HG02943 (cell line): ENCODE measurements at regions not wholly inside any gene's neighbourhood (a gene's known extent, or its start where the extent isn't known, plus 50 kb on each side); places are given as distances from the start of the nearest gene placed in this dataset.
"Not testable (repeated sequence)": the region's sequence is repeated elsewhere in the genome, so short reads cannot be mapped to it uniquely, and the experiment has no call there.

ENCODE experiments used
- ATAC-seq: cut with Tn5 transposase; IDR thresholded peaks from one replicate; pipeline ENCODE4 v1.9.1; 2021; ENCODE audit warnings: mild to moderate bottlenecking, low read depth, moderate library complexity; ENCODE audit not compliant: unreplicated experiment

DNA sequence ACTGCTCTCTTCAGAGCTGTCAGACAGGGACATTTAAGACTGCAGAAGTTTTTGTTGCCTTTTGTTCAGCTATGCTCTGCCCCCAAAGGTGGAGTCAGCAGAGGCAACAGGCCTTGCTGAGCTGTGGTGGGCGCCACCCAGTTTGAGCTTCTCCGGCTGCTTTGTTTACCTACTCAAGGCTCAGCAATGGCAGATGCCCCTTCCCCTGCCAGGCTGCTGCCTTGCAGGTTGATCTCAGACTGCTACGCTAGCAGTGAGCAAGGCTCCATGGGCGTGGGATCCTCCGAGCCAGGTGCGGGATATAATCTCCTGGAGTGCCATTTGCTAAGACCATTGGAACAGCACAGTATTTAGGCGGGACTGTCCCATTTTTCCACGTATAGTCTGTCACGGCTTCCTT is 371.4 kb upstream of the AMOT start:
- ATAC-seq, result no peak

DNA sequence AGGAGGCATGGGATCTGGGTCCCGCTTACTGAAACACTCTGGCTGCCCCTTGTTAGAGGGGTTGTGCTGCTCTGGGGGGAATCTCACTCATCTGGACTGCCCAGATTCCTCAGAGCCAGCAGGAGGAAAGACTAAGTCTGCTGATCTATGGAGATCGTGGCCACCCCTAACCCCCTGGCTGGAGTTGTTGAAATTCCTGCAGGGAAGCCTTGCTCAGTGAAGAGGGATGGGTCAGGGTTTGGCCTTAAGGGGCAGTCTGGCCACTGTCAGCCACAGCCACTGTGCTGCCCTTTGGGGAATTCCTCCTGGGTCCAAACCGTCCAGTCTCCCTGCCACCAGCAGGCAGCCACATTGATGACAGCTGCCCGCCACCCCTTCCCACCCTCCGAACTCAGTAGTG is 362.0 kb upstream of the AMOT start:
- ATAC-seq, result no peak

DNA sequence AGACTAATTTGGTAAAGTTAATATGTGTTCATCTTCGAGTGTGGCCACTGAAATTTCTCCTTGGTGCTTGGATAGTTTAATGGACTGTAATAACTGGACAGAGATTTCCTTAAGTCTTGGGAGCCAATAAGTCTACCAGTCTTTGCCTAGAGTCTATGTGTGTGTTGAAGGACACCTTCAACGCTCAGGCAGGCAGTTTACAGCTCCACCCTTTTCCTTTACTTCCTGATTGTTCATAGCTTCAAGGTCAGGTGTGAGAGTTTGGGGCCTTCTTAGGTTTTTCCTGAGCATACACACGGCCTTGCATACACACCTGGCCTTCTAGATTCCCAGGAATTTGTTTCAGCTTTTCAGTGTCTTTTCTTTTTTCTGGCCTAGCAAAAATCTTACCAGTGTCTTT is 355.3 kb upstream of the AMOT start:
- no peak for ATAC-seq

DNA sequence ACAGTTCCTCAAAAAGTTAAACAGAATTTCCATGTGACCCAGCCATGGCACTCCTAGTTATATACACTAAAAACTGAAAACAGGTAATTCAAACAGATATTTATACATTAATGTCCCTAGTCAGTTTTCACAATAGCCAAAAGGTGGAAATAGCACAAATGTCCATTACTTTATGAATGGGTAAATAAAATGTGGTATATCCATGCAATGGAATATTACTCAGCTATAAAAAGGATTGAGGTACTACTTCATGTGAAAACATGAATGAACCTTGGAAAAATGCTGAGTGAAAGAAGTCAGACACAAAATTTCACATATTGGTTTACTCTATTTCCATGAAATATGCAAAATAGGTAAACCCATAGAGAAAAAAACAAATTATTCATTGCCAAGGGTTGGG is 351.8 kb upstream of the AMOT start:
- no peak for ATAC-seq

DNA sequence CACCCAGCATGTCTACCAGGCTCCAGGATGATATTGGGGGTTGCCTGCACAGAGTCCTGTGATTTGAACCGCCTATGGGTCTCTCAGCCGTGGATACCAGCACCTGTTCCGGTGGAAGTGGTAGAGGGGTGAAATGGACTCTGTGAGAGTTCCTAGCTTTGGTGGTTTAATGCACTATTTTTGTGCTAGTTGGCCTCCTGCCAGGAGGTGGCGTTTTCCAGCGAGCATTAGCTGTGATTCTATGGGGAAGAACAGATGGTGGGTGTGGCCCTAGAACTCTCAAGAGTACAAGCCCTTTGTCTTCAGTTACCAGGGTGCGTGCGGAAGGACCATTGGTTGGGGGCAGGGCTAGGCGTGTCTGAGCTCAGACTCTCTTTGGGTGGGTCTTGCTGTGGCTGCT is 316.9 kb upstream of the AMOT start:
- ATAC-seq, result no peak

DNA sequence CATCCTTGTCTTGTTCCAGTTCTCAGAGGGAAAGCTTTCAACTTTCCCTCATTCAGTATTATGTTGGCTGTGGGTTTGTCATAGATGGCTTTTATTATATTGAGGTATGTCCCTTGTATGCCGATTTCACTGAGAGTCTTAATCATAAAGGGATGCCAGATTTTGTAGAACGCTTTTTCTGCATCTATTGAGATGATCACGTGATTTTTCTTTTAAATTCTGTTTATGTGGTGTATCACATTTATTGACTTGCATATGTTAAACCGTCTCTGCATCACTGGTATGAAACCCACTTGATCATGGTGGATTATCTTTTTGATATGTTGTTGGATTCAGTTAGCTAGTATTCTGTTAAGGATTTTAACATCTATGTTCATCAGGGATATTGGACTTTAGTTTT is 313.7 kb upstream of the AMOT start:
- not testable (repeated sequence) for ATAC-seq

DNA sequence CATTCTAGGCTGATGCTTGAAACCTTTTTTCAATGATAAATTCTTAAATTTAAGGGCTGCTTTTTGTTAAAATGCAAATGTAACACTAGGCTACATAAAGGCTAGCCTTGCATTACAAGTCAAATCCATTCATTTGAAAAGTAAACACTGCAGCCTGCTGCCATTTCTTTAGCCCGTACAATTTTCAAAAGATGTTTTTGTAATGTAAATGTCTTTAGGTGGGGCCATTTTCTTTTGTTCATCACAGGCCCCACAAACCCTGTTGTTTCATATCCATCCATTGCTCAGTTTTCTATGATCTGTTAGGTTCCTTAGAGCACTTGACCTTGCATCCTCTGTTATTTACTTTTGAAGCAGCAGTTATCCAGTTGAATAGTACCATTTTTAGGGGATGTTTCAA is 296.2 kb upstream of the AMOT start:
- no peak for ATAC-seq

DNA sequence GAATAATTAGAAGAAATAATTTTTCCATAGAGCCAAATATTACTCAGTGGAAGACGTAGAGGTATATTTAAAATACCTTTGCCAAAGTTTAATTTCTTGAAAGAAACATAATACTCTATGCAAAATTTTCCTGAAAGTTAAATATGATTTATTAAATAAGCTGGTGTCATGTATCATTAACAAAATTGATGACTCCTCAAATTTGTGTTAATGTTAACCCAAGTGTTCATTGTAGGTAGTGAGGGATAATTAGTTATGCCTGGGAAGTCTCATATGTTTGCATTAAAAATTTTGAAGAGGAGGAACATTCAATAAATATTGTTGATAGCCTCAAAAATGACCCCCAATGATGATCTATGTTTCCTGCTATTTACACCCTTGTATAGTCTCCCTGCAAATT is 292.7 kb upstream of the AMOT start:
- ATAC-seq, result no peak

DNA sequence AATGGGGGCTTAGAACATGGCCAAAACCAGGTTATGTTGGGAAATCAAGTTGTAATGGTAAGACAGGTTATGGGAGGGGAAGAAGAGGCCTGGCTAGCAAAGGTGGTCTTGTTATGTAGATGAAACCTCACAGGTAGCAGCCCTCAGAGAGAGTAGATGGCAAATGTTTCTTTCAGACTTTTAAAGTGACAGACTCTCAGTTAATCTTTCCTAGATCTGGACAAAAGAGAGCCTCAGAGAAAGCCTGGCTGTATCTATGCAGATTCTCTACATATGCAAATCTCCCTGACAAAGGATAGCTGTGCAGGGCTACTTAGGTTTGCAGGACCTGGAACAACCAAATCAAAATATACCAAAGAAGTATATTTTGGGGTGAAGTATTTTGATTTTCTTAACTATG is 284.1 kb upstream of the AMOT start:
- no peak for ATAC-seq

DNA sequence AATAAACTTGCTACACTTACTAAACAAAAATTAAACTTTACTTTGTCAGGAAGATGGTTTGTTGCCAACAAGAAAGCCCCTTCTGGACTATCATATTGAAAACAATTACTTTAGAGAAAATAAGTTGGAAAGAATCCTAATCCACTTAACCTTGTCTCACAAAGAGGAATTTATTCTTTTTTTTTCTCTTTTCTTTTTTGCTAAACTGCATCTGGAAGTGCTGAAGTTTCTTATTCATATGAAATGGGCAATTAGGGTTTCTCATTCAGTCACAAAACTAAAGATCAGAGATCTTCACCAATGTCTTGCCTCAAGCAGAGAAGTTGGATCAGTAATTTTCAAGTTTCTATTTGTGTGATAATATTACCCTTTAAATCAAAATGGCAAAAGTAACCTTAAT is 234.9 kb upstream of the AMOT start:
- no peak for ATAC-seq

DNA sequence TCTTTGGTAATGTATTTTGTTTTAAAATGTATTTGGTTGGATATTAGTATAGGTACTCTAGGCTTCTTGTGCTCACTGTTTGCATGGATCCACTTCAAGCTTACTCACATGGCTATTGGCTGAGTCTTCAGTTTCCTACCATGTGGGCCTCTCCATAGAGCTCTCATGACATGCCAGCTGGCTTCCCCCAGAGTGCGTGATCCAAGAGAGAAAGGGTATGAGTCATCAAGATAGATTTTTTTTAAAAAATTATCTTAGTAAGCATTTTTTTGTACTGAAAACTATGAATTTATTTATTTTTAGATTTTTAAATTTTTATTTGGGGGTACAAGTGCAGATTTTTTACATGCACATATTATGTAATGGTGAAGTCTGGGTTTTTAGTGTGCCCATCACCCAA is 219.1 kb upstream of the AMOT start:
- no peak for ATAC-seq

DNA sequence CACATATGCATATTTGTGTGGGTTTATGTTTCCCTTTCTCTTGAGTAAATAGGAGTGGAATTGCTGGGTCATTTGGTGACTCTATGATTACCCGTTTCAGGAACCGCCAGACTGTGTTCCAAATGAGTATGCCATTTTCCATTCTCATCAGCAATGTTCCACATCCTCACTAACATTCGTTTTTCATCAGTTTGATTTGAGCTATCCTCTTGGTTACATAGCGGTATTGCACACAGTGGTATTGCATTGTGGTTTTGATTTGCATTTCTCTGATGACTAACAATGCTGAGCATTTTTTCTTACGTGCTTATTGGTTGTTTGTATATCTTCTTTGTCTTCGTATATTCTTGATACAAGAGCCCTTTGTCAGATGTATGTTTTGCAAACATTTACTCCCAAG is 218.0 kb upstream of the AMOT start:
- ATAC-seq, result no peak

DNA sequence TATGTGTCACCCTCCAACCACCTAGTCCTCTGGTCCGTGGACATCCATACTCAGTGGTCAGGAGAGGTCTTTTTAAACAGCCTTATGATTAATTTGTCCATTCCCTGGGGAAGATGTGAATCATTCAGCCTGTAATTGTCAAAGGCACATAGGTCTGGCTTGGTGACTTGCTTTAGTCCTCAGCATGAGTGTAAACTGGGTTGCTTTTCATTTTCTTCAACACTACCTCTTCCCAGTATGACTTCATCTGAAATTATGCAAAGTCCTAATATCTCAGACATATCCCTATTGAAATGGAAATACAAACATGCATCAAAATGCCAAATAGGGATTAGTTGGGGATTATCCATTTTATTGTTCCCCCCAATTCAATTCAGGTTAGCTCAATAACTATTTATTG is 208.3 kb upstream of the AMOT start:
- no peak for ATAC-seq

DNA sequence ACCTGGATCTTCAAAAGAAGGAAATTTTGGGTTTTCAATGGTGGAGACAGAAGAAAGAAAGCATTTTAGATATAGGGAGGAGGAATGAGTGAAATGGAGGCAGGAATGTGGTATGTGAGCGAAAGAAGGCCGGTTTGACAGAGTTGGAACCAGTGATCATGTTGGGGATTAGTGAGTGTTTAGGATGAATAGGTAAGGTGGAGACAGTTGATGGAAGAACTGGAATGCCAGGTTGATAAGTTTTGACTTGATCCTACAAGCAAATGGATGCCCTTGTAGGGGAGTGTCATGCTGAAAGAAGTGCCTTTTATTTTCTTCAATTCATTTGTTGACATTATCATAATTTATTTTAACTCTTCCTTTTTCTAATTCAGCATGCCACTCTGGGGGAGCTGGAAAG is 207.8 kb upstream of the AMOT start:
- no peak for ATAC-seq

DNA sequence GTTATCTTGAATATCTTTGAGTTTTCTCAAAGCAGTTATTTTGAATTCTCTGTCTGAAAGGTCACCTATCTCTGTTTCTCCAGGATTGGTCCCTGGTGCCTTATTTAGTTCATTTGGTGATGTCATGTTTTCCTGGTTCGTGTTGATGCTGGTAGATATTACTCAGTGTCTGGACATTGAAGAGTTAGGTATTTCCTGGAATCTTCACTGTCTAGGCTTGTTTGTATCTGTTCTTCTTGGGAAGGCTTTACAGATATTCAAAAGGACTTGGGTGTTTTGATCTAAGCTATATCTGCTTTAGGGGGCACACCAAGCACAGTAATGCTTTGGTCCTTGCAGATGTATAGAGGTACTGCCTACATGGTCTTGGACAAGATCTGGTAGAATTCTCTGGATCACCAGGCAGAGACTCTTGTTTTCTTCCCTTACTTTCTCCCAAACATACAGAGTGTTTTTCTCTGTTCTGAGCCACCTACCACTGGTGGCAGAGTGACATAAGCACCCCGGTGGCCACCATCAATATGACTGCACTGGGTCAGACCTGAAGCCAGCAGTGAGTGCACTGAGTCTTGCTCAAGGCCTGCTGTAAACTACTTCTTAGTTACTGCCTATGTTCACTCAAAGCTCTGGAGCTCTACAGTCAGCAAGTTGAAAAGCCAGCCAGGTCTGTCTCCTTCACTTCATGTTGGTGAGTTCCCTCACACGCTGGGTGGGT is 193.5 kb upstream of the AMOT start:
- no peak for ATAC-seq

DNA sequence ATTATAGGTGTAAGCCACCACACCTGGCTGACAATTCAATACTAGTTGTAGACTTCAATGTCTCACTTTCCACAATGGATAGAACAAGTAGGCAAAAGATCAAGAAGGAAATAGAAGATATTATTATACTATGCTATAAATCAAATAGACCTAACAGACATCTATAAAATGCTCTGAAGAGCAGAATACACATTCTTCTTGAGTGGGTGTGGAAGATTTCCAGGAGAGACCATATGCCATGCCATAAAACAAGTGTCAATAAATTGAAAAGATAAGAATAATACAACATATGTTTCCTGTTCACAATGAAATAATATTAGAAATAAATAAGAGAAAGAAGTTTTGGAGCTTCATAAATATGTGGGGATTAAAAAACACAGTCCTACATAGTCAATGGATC is 179.3 kb upstream of the AMOT start:
- no peak for ATAC-seq

DNA sequence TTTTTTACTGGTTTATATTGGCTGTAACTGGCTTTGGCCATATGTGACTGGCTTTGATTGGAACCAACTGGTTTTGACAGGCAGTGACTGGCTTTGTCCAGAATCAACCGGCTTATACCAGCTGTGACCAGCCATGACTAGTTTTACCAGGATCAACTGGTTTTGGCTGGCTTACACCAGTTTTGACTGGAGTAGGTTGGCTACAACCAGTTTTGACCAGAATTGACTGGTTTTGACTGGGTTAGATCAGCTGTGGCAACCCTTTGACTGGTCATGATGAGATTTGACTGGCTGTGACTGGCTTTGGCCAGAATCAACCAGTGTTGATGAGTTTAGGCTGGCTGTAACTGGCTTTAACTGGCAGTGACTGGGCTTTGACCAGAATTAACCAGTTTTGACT is 169.2 kb upstream of the AMOT start:
- ATAC-seq, result no peak

DNA sequence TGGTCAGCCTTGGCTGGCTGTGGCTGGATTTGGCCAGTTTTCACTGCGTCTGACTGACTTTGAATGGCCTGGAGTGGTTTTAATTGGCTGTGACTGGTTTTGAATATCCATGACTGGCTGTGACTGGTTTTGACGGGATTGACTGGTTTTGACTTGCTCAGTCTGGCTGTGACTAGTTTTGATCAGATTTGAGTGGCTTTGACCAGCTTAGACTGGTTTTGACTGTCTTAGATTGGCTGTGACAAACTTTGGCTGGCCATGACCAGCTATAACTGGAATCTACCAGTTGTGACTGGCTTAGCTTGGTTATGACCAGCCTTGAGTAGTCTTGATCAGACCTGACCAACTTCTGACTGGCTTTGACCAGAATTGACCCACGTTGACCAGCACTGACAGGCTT is 168.4 kb upstream of the AMOT start:
- ATAC-seq, result no peak

DNA sequence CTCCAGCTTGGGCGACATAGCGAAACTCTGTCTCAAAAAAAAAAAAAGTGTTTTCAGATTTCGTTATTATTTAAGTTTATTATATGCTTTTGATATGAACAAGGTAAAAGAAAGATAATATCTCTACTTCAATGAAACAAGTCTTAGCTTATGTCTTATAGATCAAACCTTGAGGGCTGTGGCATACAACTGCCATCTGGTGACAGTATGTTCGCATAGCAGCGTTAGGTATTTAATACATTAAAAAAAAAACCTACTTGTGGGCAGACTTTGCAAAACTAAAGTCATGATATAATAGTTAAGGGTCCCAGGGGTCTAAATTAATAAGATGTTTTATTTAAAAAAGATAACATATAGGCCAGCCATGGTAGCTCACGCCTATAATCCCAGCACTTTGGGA is 161.2 kb upstream of the AMOT start:
- no peak for ATAC-seq

DNA sequence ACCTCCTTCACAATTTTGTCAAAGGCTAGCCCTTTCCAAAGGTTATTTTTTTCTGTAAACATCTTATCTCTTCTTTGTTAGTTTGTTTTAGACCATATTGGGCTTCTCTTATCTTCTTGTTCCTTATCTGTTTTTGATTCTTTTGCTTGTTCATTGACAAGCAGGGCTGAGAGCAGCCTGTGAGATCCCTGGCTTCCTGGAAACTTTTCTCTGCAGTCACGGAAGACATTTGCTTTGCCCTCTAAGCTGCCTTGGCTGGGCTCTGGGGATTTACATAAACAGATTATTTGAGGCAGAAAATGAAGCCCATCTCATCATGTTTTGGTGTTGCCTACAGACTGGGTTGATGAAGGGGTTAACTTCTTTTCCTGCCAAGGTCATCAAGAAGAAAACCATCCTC is 157.4 kb upstream of the AMOT start:
- no peak for ATAC-seq

DNA sequence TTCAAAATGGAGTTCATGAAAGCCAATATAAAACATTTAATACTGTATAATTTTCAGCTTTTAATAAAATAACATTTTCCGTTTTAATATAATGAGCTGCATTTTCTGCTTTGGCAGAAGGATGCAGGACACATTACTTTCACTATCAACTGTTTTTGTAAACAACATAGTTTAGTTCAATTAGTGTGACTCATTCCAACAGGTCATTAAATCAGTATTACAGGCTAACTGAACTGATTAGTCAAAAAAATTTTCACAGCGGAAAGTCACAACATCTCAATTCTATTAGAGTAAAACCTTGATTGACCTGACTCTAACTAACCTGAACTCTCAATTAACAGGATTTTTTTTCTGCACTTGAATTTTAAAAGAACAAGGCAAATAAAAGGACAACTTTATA is 151.2 kb upstream of the AMOT start:
- no peak for ATAC-seq

DNA sequence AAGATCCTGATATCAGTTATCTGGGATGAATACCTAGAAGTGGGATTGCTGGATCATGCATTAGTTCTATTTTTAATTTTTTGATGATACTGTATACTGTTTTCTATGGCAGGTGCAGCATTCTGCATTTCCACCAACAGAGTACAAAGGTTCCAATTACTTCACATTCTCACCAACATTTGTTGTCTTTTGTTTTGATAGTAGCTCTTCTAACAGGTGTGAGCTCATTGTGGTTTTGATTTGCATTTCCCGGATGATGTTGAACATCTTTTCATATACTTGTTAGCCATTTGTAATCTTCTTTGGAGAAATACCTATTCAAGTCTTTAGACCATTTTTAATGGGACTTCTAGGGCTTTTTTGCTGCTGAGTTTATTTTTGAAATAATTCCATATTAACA is 139.2 kb upstream of the AMOT start:
- ATAC-seq, result no peak
